IMR-90 (cell line): ENCODE measurements at regions not wholly inside any gene's neighbourhood (a gene's known extent, or its start where the extent isn't known, plus 50 kb on each side); places are given as distances from the start of the nearest gene placed in this dataset.

Experiments
- MAZ ChIP-seq: IDR thresholded peaks from 2 replicates; pipeline ENCODE4 v1.6.1; 2012; ENCODE audit warnings: low read depth, mild to moderate bottlenecking, low read length, improper control_type of control experiment, moderate library complexity, borderline replicate concordance
- RAD21 ChIP-seq: IDR thresholded peaks from 2 replicates; pipeline ENCODE4 v1.6.1; 2012; ENCODE audit warnings: low read length, improper control_type of control experiment
- RCOR1 ChIP-seq: IDR thresholded peaks from 2 replicates; pipeline ENCODE4 v1.6.1; 2012; ENCODE audit warnings: mild to moderate bottlenecking, low read length, improper control_type of control experiment; ENCODE audit not compliant: insufficient replicate concordance
- TF ChIP-seq, protein P1 (sequence below): conservative IDR thresholded peaks from 2 replicates; pipeline ENCODE4 v1.5.1; 2012; ENCODE audit warnings: mild to moderate bottlenecking, low read depth, low read length, improper control_type of control experiment

DNA sequence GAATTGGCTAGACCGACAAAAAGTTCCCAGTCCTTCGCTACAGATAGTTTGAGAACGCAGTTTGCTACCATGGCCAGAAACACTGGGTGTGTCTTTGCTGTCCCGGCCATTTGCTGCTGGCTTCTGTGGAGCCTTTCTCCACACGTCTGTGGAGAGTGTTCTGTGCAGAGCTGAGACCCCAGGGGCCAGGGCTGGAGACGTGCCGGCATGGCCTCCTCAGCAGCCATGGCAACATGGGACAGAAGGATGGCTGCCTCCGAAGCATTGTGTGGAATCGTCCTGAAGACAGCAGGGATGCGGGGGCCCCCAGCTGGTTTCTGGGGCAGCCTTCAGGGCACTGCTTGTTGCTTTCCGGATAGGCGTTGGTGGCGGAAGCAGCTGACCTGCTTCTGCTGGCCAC, 142.8 kb downstream of the GADD45G start:
- TF ChIP-seq, protein P1, sequence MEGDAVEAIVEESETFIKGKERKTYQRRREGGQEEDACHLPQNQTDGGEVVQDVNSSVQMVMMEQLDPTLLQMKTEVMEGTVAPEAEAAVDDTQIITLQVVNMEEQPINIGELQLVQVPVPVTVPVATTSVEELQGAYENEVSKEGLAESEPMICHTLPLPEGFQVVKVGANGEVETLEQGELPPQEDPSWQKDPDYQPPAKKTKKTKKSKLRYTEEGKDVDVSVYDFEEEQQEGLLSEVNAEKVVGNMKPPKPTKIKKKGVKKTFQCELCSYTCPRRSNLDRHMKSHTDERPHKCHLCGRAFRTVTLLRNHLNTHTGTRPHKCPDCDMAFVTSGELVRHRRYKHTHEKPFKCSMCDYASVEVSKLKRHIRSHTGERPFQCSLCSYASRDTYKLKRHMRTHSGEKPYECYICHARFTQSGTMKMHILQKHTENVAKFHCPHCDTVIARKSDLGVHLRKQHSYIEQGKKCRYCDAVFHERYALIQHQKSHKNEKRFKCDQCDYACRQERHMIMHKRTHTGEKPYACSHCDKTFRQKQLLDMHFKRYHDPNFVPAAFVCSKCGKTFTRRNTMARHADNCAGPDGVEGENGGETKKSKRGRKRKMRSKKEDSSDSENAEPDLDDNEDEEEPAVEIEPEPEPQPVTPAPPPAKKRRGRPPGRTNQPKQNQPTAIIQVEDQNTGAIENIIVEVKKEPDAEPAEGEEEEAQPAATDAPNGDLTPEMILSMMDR, result no peak
- TF ChIP-seq RAD21, result no peak
- TF ChIP-seq RCOR1, result no peak
- no peak for TF ChIP-seq MAZ
